ENCODE measurements at regions not wholly inside any gene's neighbourhood (a gene's known extent, or its start where the extent isn't known, plus 50 kb on each side); places are given as distances from the start of the nearest gene placed in this dataset.

GRCh38 chr2:15714002-15714401 is 122.3 kb downstream of the DDX1 start:
- no peak for TF ChIP-seq CTCF (IDR thresholded peaks at IDR 0.05 in 4 of 5, conservative IDR thresholded peaks at IDR 0.05 in 1 of 5)
- TF ChIP-seq POLR2A (IDR thresholded peaks at IDR 0.05): no peak
